WTC11 (cell line): ENCODE measurements at regions not wholly inside any gene's neighbourhood (a gene's known extent, or its start where the extent isn't known, plus 50 kb on each side); places are given as distances from the start of the nearest gene placed in this dataset.

Experiments used
- NR3C1 ChIP-seq: sonication (generic); formaldehyde crosslinking; conservative IDR thresholded peaks from 2 replicates; pipeline ENCODE4 v1.8.1; 2023; ENCODE audit warnings: low read depth, mild to moderate bottlenecking, missing genetic modification reagents
- TF ChIP-seq, protein P1 (sequence below): sonication (generic); formaldehyde crosslinking; IDR thresholded peaks from 2 replicates; pipeline ENCODE4 v1.8.0; 2022; ENCODE audit warnings: mild to moderate bottlenecking, missing genetic modification reagents
- TF ChIP-seq, protein P2 (sequence below): fragments of 200-600 bp; IDR thresholded peaks from 2 replicates; pipeline ENCODE4 v1.8.0; 2022; ENCODE audit warnings: antibody characterized with exemption
- TF ChIP-seq, protein P3 (sequence below): sonication (generic); formaldehyde crosslinking; IDR thresholded peaks from 2 replicates; pipeline ENCODE4 v1.8.1; 2023; ENCODE audit warnings: mild to moderate bottlenecking, missing genetic modification reagents, moderate library complexity
- TF ChIP-seq, protein P4 (sequence below): sonication (generic); formaldehyde crosslinking; IDR thresholded peaks from 2 replicates; pipeline ENCODE4 v1.8.0; 2022; ENCODE audit warnings: mild to moderate bottlenecking, missing genetic modification reagents
- TF ChIP-seq, protein P5 (sequence below): sonication (generic); formaldehyde crosslinking; conservative IDR thresholded peaks from 2 replicates; pipeline ENCODE4 v1.8.1; 2022; ENCODE audit warnings: mild to moderate bottlenecking, missing genetic modification reagents
- TF ChIP-seq, protein P6 (sequence below): fragments of 250-450 bp; sonication (Bioruptor Pico); IDR thresholded peaks from 2 replicates; pipeline ENCODE4 v1.9.0; 2021; ENCODE audit warnings: mild to moderate bottlenecking

DNA sequence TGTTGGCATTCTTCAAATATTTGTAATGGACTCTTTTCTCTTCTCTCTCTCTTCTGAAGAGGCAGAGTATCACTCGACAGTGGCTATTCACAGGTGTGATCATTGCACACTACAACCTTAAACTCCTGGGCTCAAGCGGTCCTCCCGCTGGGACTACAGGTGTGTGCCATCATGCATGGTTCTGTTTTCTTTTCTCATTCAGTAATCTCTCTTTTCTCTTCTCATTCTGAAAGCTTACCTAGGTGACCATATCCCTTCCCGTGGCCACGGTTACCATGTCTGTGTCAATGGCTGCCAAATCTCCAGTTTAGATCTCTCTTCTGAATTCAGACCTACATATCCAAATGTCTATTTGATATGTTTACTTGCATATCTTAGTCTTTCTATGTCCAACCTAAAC, 96.3 kb downstream of the SOX2 start:
- TF ChIP-seq, protein P1, sequence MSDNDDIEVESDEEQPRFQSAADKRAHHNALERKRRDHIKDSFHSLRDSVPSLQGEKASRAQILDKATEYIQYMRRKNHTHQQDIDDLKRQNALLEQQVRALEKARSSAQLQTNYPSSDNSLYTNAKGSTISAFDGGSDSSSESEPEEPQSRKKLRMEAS (CRISPR knock-in tag) = no peak
- TF ChIP-seq, protein P2, sequence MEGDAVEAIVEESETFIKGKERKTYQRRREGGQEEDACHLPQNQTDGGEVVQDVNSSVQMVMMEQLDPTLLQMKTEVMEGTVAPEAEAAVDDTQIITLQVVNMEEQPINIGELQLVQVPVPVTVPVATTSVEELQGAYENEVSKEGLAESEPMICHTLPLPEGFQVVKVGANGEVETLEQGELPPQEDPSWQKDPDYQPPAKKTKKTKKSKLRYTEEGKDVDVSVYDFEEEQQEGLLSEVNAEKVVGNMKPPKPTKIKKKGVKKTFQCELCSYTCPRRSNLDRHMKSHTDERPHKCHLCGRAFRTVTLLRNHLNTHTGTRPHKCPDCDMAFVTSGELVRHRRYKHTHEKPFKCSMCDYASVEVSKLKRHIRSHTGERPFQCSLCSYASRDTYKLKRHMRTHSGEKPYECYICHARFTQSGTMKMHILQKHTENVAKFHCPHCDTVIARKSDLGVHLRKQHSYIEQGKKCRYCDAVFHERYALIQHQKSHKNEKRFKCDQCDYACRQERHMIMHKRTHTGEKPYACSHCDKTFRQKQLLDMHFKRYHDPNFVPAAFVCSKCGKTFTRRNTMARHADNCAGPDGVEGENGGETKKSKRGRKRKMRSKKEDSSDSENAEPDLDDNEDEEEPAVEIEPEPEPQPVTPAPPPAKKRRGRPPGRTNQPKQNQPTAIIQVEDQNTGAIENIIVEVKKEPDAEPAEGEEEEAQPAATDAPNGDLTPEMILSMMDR = no peak
- TF ChIP-seq, protein P3, sequence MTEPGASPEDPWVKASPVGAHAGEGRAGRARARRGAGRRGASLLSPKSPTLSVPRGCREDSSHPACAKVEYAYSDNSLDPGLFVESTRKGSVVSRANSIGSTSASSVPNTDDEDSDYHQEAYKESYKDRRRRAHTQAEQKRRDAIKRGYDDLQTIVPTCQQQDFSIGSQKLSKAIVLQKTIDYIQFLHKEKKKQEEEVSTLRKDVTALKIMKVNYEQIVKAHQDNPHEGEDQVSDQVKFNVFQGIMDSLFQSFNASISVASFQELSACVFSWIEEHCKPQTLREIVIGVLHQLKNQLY (CRISPR knock-in tag) = no peak
- TF ChIP-seq, protein P4, sequence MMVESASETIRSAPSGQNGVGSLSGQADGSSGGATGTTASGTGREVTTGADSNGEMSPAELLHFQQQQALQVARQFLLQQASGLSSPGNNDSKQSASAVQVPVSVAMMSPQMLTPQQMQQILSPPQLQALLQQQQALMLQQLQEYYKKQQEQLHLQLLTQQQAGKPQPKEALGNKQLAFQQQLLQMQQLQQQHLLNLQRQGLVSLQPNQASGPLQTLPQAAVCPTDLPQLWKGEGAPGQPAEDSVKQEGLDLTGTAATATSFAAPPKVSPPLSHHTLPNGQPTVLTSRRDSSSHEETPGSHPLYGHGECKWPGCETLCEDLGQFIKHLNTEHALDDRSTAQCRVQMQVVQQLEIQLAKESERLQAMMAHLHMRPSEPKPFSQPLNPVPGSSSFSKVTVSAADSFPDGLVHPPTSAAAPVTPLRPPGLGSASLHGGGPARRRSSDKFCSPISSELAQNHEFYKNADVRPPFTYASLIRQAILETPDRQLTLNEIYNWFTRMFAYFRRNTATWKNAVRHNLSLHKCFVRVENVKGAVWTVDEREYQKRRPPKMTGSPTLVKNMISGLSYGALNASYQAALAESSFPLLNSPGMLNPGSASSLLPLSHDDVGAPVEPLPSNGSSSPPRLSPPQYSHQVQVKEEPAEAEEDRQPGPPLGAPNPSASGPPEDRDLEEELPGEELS (CRISPR knock-in tag) = no peak
- TF ChIP-seq, protein P5, sequence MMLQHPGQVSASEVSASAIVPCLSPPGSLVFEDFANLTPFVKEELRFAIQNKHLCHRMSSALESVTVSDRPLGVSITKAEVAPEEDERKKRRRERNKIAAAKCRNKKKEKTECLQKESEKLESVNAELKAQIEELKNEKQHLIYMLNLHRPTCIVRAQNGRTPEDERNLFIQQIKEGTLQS (CRISPR knock-in tag) = no peak
- TF ChIP-seq, protein P6, sequence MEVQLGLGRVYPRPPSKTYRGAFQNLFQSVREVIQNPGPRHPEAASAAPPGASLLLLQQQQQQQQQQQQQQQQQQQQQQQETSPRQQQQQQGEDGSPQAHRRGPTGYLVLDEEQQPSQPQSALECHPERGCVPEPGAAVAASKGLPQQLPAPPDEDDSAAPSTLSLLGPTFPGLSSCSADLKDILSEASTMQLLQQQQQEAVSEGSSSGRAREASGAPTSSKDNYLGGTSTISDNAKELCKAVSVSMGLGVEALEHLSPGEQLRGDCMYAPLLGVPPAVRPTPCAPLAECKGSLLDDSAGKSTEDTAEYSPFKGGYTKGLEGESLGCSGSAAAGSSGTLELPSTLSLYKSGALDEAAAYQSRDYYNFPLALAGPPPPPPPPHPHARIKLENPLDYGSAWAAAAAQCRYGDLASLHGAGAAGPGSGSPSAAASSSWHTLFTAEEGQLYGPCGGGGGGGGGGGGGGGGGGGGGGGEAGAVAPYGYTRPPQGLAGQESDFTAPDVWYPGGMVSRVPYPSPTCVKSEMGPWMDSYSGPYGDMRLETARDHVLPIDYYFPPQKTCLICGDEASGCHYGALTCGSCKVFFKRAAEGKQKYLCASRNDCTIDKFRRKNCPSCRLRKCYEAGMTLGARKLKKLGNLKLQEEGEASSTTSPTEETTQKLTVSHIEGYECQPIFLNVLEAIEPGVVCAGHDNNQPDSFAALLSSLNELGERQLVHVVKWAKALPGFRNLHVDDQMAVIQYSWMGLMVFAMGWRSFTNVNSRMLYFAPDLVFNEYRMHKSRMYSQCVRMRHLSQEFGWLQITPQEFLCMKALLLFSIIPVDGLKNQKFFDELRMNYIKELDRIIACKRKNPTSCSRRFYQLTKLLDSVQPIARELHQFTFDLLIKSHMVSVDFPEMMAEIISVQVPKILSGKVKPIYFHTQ (CRISPR knock-in tag) = no peak
- TF ChIP-seq NR3C1 = no peak
